NCI-H2107 treated with DMSO at 0.1 percent for 48 hours (cell line): ENCODE measurements at regions not wholly inside any gene's neighbourhood (a gene's known extent, or its start where the extent isn't known, plus 50 kb on each side); places are given as distances from the start of the nearest gene placed in this dataset.
"Not testable (repeated sequence)": the region's sequence is repeated elsewhere in the genome, so short reads cannot be mapped to it uniquely, and the experiment has no call there.

ENCODE experiments used
- DNase-seq: peaks from one replicate; lab custom pipeline; 2025; ENCODE audit not compliant: unreplicated experiment; lab: John Stamatoyannopoulos, UW

DNA sequence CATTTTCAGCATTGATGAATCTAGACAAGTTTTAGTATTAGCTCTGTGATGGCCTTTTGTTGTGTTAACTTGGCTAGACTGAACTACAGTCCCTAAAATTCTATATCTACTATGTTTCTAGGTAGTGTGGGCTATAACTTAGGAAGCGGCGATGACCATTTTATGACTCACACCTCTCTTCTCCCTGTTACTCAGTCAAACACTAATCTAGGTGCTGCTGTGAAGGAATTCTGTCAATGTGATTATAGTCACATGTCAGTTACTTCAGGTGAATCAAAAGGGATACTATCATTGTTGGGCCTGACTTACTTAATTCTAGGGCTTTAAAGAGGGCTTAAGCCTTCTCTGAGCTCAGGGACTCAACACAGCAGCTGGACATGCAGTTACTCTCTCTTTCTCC is 691.5 kb upstream of the MAP3K7 start:
- DNase-seq, result no peak

DNA sequence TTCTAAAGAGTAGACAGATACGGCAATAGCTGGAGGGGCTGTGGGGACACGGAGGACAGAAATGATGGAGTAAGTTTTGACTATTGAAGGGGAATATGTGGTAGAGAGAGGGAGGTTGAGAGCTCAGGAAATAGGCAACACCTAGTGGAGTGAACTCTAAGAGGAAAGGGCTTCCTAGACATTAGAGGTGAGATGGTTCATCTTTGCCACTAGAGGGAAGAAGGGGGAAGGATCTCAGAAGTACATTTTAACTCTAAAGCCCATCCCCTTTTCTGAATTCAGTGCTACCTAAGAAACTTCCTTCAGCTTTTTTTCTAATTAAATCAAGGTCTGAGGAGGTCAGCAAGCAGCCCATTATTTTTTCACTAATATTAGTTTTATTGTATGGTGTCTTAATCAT is 689.4 kb upstream of the MAP3K7 start:
- DNase-seq, result peak; percentile 42

DNA sequence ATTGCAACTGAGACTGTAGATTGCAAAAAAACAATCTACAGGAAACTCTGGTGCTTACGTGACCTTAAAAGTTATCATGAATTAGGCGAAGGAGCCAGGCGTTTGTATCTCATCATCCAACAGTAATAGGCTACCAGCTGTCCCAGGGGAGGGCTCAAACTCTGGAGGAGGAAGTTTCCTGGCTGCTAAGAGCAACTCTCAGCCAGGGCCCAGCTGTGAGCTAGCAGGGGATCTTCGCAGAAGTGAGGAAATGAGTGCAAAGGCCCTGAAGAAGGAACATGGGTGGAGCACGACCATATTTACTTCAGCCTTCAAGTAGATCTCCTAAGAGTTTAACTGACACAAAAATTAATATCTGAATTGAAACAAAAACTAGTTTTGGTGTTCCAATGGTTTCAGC is 686.9 kb upstream of the MAP3K7 start:
- DNase-seq, result no peak

DNA sequence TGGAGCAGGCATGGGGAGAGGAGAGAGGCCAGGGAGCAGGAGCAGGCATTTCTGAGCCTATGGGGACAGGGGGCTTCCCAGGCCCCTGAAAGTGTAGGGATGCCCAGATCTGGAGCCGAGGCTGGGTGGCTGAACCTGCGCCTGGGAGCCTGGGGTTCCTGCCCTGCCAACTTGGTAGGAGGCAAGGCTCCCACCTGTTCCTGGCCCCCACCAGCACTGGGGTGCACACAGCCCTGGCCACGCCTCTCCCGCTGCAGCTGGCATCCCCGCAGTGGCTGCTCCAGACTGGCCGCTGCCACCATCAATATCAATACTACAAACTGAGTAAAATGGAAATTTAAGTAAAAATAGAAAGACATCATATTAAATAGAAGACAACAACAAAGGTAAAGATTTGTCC is 684.9 kb upstream of the MAP3K7 start:
- no peak for DNase-seq

DNA sequence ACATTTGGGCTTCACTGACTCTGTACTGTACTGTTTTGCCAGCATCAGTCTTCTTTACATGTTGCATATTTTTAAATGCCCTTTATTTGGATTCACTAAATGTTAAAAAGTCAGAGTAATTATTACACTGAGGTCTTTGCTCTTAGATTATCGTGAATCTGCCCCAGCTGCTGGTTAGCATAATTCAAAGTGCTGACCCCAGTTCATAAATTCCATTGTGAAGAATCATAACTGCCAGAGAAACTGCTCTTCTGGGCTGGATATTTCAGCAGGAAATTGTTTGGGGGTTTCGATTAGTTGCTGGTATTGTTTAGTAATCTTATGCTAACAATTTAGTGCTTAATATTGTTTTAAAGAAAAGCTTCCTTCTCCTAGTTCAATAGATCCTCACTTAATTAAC is 682.1 kb upstream of the MAP3K7 start:
- no peak for DNase-seq

DNA sequence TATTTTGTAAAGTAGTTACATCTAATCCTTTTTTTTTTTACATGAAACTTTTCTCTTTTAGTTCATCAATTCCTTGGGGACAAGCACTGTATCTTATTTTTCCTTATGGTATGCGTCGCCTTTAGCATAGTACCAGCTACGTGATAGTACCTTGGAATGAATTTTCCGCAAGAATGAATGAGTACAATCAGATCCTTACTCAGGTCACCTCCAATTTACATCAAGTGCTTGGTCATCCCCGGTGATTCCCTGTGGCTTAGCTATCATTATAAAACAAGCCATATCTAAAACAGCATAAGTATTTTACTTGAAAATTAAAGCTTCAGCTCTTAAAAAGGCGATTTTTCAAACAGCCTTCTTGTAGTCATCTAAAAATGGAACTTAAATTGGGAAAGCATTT is 680.4 kb upstream of the MAP3K7 start:
- no peak for DNase-seq

DNA sequence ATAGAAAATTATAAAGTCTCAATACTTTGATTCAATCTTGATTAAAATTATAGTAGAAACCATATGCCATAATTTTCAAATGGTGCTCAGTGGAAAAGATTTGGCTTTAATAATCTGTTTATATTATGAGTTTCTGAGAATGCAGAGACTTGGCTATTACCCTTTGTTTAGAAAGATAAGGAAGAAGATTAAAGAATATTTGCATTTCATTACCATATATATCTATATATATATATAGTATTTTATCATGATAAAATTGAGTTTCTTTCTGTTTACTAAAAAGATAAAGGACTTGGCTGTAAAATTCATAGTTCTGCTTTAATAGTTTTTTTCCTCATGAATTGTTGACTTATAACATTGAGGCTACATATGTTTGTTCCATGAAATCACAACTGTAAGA is 679.3 kb upstream of the MAP3K7 start:
- no peak for DNase-seq

DNA sequence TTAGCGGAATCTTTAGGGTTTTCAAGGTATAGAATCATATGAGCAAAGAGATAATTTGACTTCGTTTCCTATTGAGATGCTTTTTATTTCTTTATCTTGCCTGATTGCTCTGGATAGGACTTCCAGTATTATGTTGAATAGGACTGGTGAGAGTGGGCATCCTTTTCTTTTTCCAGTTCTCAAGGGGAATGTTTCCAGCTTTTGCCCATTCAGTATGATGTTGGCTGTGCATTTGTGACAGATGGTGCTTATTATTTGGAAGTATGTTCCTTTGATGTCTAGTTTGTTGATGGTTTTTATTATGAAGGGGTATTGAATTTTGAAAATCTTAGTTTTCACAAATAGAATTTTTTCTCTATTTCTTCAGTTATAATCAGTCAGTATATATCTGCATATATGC is 656.6 kb upstream of the MAP3K7 start:
- no peak for DNase-seq

DNA sequence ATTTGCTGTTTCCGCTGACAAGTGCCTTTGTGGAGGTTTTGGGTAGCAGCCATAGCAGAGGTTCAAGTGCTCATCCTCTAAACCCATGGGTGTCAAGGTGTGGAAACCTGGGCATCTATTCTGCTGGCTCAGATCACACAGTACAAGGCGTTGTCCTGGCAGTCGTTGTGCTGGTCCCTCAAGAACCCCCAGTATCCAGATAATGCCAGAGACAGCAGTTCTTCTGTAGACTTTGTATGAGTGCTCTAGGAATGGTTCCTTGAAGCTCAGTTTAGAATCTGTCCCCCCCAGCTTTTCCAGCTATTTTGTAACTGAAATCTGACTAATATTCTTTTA is 655.7 kb upstream of the MAP3K7 start:
- no peak for DNase-seq

DNA sequence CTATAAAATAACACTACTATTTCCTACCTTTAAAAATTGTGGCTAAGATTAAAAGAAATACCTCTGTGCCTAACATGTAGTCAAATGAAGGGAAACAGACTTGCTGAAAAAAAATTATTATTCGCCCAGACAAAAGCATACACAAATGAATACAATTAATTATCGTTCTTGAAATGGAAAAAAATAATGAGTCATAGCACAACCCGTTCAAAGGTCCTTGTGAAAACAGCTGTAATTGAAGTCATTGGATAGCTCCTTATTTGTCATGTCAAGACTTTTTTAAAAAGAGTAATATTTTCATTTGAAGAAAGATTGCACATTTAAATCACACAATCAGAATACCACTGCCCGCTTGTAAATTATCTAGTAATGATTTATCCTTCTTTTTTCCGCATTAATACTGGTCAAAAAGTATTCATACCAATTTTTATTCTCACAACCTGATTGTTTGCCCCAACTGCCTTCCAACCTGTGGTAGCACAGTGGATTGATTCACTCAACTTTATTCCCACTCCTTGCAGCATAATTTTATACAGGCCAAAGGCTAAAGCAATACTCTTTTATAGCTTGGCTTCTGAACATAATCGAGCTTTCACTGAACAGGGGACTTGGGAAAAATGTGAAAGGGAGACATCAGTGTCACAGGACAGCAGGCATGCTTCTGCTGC is 655.2 kb upstream of the MAP3K7 start:
- no peak for DNase-seq

DNA sequence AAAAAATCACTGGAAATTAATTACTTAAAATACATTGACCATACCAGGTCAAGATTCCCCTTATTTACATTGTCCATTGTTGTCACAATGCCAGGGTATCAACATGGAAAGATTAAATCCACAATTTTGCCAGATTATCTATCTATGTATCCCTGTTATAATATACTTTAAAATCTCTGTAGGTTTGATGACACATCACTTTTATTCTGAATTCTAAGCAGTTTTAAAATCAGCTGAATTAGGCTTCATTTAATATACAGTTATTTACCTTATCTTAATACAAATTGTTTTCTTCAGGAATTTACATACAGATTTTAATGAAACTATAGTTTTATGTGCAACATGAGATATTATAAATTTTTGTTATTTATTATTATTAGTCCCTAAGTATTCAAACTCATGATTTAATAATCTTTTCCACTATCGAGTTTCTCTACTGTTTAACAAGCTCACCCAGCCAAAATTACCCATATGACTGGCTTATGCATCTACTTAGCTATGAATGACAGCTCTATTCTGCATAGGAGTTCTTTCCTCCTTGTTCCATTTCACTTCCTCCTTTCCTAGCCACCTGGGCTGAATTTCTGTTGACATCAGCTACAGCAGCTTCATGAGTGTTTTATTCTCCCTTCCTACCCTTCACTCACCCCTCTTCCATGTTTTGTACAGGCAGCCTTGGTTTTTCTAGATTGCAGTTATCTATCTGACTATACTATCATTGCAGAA is 654.2 kb upstream of the MAP3K7 start:
- DNase-seq, result no peak

DNA sequence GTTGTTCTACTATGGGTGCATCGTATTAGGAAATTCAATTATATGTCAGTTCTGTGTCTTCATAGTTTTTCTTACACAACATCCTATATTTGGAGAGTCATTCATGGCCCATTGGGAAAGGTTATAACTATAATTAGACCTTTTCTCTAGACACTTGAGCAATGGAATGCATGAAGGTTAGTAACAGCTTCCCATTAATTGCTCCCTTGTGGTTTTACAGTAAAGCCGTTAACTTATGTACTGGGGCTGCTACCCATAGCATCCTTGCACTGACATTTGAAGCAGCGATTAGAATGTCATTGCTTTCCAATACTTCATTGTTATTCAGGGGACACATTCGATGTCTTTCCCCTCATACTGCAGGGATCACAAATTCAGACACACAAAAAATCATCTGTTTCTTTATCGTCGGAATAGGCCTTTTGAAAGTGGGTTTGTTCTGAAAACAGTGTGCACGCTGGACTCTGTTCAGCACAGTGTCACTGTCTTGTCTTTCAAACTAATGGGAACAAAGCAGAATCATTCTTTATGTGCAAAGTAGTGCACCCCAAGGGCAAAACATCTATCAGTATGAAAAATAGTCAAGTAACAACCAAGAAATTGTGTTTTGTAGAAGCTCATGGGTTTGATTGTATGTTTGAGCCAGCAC is 634.3 kb upstream of the MAP3K7 start:
- DNase-seq, result no peak

DNA sequence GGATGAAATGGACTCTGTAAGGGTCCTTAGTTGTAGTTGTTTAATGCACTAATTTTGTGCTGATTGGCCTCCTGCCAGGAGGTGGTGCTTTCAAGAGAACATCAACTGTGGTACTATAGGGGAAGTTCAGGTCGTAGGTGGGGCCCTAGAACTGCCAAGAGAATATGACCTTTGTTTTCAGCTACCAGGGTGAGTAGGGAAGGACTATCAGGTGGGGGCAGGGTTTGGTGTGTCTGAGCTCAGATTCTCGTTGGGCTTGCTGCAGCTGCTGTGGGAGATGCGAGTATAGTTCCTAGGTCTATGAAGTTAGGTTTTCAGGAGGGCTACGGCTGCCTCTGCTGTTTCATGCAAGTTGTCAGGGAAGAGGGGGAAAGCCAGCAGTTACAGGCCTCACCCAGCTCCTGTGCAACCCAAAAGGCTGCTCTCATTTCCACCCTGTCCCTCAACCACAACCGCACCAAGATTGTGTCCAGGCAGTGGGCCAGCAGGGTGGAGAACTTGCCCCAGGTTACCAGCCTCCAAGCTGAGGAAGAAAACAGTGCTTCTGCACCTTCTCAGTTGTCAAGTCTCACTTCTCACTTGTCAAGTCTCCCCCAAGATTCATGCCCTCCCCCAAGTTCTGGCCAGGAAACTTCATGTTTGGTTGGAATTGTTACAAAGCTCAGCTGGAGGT is 626.5 kb upstream of the MAP3K7 start:
- DNase-seq, result no peak

DNA sequence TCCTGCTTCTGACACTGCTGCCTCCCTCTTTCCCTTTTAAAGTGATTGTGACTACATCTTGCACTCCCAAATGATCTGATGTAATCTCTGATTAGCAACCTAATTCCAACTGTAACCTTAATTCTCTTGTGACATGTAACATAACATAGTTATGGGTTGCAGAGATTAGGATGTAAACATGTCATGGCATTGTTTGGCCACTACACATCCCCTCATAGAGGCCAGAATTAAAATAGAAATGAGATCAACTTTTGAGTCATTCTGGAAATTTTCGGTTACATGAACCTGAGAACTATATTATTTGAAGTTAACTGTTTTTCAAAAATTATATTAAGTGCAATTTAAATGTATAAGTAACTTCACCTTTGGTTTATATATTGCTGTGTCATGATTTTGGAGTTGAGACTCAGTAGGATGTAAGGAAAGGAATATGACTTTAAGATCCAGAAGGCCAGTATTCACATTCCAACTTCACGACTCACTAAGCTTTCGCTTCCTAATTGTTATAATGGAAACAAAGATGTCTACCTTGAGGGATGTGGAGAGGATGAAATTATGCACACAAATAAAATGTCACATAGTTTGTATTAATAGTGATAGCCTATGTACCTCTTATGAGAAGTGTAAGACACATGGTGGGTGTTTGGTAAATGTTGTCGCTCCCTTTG is 611.9 kb upstream of the MAP3K7 start:
- no peak for DNase-seq

DNA sequence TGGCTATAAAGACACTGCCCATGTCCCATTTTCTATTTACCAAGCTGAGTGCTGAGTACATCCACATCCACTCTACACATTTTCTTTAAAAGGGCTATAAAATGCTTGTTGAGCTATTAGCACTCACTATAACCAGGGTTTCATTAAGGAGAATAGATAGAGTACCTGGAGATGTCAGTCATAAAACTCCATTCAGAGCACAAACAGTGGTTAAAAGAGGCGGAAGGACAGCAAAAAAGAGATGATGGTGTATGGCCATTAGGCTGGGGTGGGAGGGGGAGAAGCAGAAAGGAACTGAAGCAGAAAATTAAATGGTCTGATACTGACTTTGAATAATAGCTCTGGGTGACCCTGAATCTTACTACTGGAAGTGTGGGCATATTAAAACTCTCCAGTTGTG is 609.9 kb upstream of the MAP3K7 start:
- DNase-seq, result no peak

DNA sequence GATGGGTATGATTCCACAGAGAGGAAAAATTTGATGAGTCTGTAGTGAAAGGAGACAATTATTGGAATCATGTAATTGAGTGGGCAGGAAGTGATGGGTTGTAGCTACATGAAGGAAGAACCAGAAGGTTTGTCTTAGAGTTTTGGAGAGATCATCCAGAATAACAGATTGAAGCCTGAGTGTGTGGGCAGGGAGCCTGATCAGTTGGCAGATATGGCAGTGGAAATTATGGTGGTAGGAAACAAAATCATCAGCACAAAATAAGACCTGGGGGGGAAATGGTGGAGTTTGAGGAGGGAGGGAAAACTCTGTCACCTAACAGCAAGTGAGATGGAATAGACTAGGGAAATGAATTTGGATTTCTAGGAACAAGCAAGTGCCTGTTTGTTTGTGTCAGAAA is 606.6 kb upstream of the MAP3K7 start:
- no peak for DNase-seq

DNA sequence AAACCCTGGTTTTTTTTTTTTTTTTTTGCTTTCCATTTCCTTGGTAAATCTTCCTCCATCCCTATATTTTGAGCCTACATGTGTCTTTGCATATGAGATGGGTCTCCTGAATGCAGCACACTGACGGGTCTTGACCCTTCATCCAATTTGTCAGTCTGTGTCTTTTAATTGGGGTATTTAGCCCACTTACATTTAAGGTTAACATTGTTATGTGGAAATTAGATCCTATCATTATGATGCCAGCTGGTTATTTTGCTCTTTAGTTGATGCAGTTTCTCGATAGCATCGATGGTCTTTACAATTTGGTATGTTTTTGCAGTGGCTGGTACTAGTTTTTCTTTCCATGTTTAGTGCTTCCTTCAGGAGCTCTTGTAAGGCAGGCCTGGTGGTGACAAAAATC is 603.2 kb upstream of the MAP3K7 start:
- not testable (repeated sequence) for DNase-seq

DNA sequence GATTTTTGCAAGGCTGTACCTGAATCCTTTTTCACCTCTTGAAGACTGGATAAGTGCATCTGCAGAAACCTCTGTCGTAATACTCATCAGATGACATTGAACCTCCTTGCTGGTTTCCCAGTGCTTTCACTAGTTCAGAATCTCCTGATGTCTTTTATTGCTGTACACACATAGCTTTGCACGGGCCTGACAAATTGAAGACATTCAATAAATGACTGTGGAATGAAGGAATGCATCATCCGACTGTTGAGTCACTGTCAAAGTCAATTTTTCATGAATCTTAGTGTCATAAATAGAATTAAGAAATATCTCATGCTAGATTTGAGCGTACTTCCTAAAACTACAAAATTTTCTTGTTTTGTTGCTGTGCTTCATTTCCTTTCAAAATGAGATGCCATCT is 598.2 kb upstream of the MAP3K7 start:
- no peak for DNase-seq

DNA sequence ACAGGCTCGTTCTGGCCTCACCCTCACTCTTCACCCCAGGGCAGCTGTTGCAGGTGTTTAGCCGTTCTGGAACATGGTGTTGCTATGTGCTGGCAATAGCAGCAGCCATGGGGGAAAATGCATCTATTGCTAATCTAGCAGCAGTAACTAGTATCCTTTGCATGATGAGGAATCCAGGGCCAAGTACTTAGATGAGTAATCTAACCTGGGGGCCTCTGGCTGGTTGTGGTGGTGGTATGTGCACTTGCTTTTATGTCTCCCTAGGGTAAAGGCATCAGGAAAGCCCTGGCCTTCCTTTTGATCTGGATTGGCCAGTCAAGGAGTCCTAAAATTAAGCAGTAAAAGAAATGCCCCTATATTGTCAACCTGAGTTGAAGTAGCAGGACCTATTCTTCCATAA is 594.5 kb upstream of the MAP3K7 start:
- DNase-seq, result no peak

DNA sequence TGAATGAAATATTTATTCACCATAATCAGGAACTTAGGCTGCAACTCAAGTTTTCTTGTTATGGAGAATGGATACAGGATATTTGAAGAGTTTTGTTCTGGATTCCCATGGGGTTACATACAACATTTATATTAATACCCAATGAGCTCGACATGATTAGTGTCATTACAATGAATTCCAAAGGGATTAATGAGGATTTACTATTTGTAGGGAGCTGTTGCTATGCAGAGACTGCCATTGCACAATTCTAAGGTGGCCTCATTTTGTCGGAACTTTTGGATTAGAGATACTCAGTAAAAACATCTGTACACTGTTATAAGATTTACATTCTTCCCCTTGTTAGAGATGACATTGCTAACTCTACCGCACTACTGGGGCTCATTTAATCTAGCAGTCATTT is 586.8 kb upstream of the MAP3K7 start:
- DNase-seq, result no peak

DNA sequence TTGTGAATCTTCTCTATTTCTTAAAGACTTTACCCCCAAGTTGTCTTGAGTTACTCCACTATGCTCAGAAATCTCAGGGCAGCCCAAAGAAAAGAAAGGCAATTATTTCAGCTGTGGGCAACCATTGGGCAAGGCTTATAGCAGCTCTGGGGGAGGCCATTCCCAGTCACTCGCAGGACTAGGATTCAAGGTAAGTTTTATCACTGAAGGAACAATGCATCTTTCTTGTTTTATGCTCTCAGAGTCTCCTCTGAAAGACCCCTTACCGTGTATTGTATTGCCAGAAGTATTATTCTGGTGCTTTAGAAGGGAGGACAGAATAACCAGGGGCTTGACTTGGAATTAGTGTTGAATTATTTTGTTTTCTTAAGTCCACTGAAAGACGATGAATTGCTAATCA is 586.3 kb upstream of the MAP3K7 start:
- DNase-seq, result no peak
